ENCODE measurements at regions not wholly inside any gene's neighbourhood (a gene's known extent, or its start where the extent isn't known, plus 50 kb on each side); places are given as distances from the start of the nearest gene placed in this dataset.
"Not testable (repeated sequence)": the region's sequence is repeated elsewhere in the genome, so short reads cannot be mapped to it uniquely, and the experiment has no call there.

GRCh38 chr11:90593099-90593498 lies 370.2 kb upstream of the CHORDC1 start:
- no peaks in the 10 kb centered on the region for H3K4me1 Mint-ChIP-seq (ENCODE audit: low read depth)

DNA sequence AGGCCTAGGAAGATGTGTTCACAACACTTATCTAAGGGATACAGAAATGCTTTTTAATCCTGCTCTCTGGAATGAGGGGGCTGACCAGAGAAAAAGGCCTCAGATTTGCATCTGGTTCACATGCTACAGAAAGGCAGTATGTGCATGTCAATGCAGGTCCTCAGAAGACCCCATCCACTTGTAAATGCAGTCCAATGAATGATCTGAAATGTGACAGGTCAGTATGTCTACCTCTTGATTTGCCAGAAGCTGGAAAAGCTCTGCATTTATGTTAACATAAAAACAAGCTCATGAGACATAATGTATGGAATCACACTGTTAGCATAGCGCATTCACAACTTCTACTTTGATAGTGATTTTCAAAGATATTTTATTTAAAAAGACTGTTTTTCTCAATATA lies 367.4 kb upstream of the CHORDC1 start:
- no peaks in the 10 kb centered on the region for H3K36me3 Mint-ChIP-seq (ENCODE audit: low read depth)
- no peak overlapping the region for H3K4me3 Mint-ChIP-seq (ENCODE audit: low read depth)
- no peaks in the 10 kb centered on the region for H3K27me3 Mint-ChIP-seq (ENCODE audit: low read depth)
- intact Hi-C loops (cut with micrococcal nuclease) = no loop called here
- DNase-seq (ENCODE audit: low spot score) = no peak
- no peaks in the 10 kb centered on the region for H3K9me3 Mint-ChIP-seq
- no peaks in the 10 kb centered on the region for H3K4me1 Mint-ChIP-seq (ENCODE audit: low read depth)
- H3K27ac Mint-ChIP-seq = no peak overlapping the region

More at GRCh38 chr11:90593099-90593498, 370.2 kb upstream of the CHORDC1 start:
- Mint-ChIP-seq H3K27me3 (ENCODE audit: low read depth) (no peaks in the 10 kb centered on the region), H3K9me3 (no peaks in the 10 kb centered on the region), H3K27ac (no peak overlapping the region), H3K36me3 (ENCODE audit: low read depth) (no peaks in the 10 kb centered on the region), H3K4me3 (ENCODE audit: low read depth) (no peak overlapping the region)
- no peak for DNase-seq (ENCODE audit: low spot score)
- intact Hi-C loops (cut with micrococcal nuclease) = no loop called here

- Mint-ChIP-seq H3K36me3 (ENCODE audit: low read depth) (no peaks in the 10 kb centered on the region), H3K27ac (no peak overlapping the region), H3K27me3 (ENCODE audit: low read depth) (no peaks in the 10 kb centered on the region), H3K4me1 (ENCODE audit: low read depth) (no peaks in the 10 kb centered on the region), H3K4me3 (ENCODE audit: low read depth) (no peak overlapping the region), H3K9me3 (no peaks in the 10 kb centered on the region)
- intact Hi-C loops (cut with micrococcal nuclease) = no loop called here
- DNase-seq (ENCODE audit: low spot score) = no peak
These were observed 366.9 kb upstream of the CHORDC1 start for GRCh38 chr11:90589735-90590134.

DNA sequence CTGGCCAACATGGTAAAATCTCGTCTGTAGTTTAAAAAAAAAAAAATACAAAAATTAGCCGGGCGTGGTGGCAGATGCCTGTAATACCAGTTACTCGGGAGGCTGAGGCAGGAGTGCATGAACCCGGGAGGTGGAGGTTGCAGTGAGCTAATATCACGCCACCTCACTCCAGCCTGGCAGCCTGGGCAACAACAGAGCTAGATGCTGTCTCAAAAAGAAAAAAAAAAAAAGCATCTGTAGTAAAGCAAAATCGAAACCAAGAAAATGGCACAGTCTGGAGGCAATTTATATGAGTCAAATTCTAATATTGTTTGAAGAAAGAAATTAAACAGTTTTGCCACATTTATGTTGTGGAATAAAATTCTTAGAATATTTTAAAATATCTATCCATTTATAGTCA lies 365.0 kb upstream of the CHORDC1 start:
- intact Hi-C loops (cut with micrococcal nuclease) = no loop called here
- H3K9me3 Mint-ChIP-seq = peaks cover 5% of the 10 kb centered on the region

DNA sequence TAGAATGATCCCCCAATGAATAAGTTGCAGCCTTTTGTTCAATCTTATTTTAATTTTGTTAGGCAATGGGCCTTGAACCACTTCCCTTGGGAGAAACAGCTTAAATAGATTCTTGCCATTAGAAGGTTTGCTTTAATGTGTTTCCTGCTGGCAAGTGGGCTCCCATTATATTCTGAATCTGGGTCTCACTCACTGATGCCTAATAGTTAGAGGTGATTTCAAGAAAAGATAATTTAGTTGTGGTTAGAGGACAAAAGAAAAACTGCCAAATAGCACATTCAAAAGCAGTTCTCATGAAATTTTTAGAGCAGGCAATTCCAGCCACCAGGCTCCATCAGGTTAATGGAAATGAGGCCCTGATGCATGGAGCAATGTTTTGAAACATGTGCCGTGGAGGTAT lies 362.6 kb upstream of the CHORDC1 start:
- Mint-ChIP-seq H3K9me3 (peaks cover 11% of the 10 kb centered on the region), H3K36me3 (ENCODE audit: low read depth) (no peaks in the 10 kb centered on the region), H3K4me1 (ENCODE audit: low read depth) (no peaks in the 10 kb centered on the region), H3K4me3 (ENCODE audit: low read depth) (no peak overlapping the region), H3K27me3 (ENCODE audit: low read depth) (no peaks in the 10 kb centered on the region), H3K27ac (no peak overlapping the region)
- intact Hi-C loops (cut with micrococcal nuclease) = no loop called here
- DNase-seq (ENCODE audit: low spot score) = no peak

More for the DNA sequence above, 365.0 kb upstream of the CHORDC1 start:
- no peaks in the 10 kb centered on the region for H3K36me3 Mint-ChIP-seq (ENCODE audit: low read depth)
- H3K4me1 Mint-ChIP-seq (ENCODE audit: low read depth) = no peaks in the 10 kb centered on the region
- H3K27ac Mint-ChIP-seq = no peak overlapping the region
- DNase-seq (ENCODE audit: low spot score) = no peak
- H3K4me3 Mint-ChIP-seq (ENCODE audit: low read depth) = no peak overlapping the region
- no peaks in the 10 kb centered on the region for H3K27me3 Mint-ChIP-seq (ENCODE audit: low read depth)

GRCh38 chr11:90582999-90583398 lies 360.1 kb upstream of the CHORDC1 start:
- H3K27me3 Mint-ChIP-seq (ENCODE audit: low read depth); H3K36me3 Mint-ChIP-seq (ENCODE audit: low read depth); intact Hi-C loops (cut with micrococcal nuclease); H3K4me3 Mint-ChIP-seq (ENCODE audit: low read depth); DNase-seq (ENCODE audit: low spot score); H3K4me1 Mint-ChIP-seq (ENCODE audit: low read depth); H3K27ac Mint-ChIP-seq: not testable (repeated sequence)
- H3K9me3 Mint-ChIP-seq = peaks cover 11% of the 10 kb centered on the region

DNA sequence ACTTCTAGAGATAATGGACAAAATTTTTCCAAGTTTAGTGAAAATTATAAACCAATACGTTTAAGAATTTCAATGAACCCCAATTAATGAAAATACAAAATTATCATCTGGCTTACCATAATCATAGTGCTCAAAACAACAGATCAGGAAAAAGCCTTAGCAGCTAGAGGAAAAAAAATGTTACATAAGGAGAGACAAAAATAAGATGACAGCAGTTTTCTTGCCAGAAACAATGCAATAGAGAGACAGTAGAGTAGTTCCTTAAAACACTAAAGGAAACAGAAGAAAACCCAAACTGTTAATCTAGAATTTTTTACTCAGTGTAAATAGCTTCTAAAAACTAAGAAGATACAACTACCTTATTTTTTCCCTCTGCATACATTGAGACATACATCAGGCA lies 341.7 kb upstream of the CHORDC1 start:
- Mint-ChIP-seq H3K4me3 (ENCODE audit: low read depth) (no peak overlapping the region), H3K27me3 (ENCODE audit: low read depth) (no peaks in the 10 kb centered on the region), H3K9me3 (peaks cover 8% of the 10 kb centered on the region), H3K27ac (no peak overlapping the region), H3K36me3 (ENCODE audit: low read depth) (no peaks in the 10 kb centered on the region), H3K4me1 (ENCODE audit: low read depth) (no peaks in the 10 kb centered on the region)
- intact Hi-C loops (cut with micrococcal nuclease) = no loop called here
- DNase-seq (ENCODE audit: low spot score) = no peak

DNA sequence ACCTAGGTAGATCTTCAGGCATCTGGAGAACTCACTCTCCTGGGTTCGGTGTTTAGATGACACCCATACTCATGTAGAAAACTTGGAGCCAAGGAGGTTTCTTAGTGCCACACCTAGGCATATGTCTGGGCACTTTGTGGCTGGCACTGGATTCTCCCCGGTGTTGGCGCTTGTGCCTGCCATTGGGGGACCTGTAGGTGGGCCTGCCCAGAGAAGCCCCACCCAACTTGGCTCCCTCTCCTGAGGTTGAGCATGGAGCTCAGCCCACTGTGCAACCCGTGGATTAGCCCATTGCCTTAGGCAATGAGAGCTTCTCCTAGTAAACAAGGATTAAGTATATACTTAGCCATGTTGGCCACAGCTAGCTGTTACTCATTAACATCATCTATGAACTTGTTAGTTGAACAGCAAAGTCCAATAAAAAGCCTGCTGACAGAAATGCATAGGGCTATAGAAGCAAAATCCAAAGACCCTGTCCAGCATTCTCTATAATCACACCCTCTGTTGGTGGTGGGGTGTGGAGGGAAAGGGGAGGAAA lies 335.5 kb upstream of the CHORDC1 start:
- no peak overlapping the region for H3K4me3 Mint-ChIP-seq (ENCODE audit: low read depth)
- no peak overlapping the region for H3K27ac Mint-ChIP-seq
- H3K27me3 Mint-ChIP-seq (ENCODE audit: low read depth) = no peaks in the 10 kb centered on the region
- H3K4me1 Mint-ChIP-seq (ENCODE audit: low read depth) = no peaks in the 10 kb centered on the region
- intact Hi-C loops (cut with micrococcal nuclease) = no loop called here
- no peak for DNase-seq (ENCODE audit: low spot score)
- H3K36me3 Mint-ChIP-seq (ENCODE audit: low read depth) = no peaks in the 10 kb centered on the region
- peaks cover 12% of the 10 kb centered on the region for H3K9me3 Mint-ChIP-seq

GRCh38 chr11:90556606-90557005 lies 333.8 kb upstream of the CHORDC1 start:
- no peak for DNase-seq (ENCODE audit: low spot score)
- Mint-ChIP-seq H3K4me3 (ENCODE audit: low read depth) (no peak overlapping the region), H3K36me3 (ENCODE audit: low read depth) (no peaks in the 10 kb centered on the region), H3K27me3 (ENCODE audit: low read depth) (no peaks in the 10 kb centered on the region), H3K4me1 (ENCODE audit: low read depth) (no peaks in the 10 kb centered on the region), H3K9me3 (peaks cover 12% of the 10 kb centered on the region), H3K27ac (no peak overlapping the region)
- intact Hi-C loops (cut with micrococcal nuclease) = no loop called here

GRCh38 chr11:90556026-90556425 lies 333.2 kb upstream of the CHORDC1 start:
- Mint-ChIP-seq H3K27me3 (ENCODE audit: low read depth) (no peaks in the 10 kb centered on the region), H3K4me1 (ENCODE audit: low read depth) (no peaks in the 10 kb centered on the region), H3K4me3 (ENCODE audit: low read depth) (no peak overlapping the region), H3K9me3 (peaks cover 12% of the 10 kb centered on the region), H3K36me3 (ENCODE audit: low read depth) (no peaks in the 10 kb centered on the region), H3K27ac (no peak overlapping the region)
- DNase-seq (ENCODE audit: low spot score) = no peak
- intact Hi-C loops (cut with micrococcal nuclease) = no loop called here

- no peaks in the 10 kb centered on the region for H3K27me3 Mint-ChIP-seq (ENCODE audit: low read depth)
- no peaks in the 10 kb centered on the region for H3K36me3 Mint-ChIP-seq (ENCODE audit: low read depth)
- H3K4me3 Mint-ChIP-seq (ENCODE audit: low read depth) = no peak overlapping the region
- intact Hi-C loops (cut with micrococcal nuclease) = no loop called here
- peaks cover 12% of the 10 kb centered on the region for H3K9me3 Mint-ChIP-seq
- no peak for DNase-seq (ENCODE audit: low spot score)
- no peaks in the 10 kb centered on the region for H3K4me1 Mint-ChIP-seq (ENCODE audit: low read depth)
- H3K27ac Mint-ChIP-seq = no peak overlapping the region
These were observed 332.6 kb upstream of the CHORDC1 start for GRCh38 chr11:90555477-90555876.

DNA sequence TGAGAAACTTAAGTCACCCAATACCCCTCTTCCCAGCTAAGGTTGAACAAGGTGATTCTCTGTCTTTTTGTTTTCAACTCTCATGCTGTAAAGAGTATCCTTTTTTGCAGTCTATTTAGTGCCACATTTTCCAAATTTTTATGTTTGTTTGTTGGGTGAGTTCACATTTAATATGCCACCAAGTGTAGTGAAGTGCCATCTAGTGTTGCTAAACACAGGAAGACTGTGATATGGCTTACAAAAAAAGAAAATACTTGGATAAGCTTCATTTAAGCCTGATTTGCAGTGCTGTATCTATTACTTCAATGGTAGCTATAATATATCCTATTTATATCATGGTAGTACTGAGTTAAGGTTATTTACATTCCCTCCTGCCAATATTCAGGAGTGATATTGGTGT lies 319.2 kb upstream of the CHORDC1 start:
- intact Hi-C loops (cut with micrococcal nuclease) = no loop called here
- Mint-ChIP-seq H3K4me1 (ENCODE audit: low read depth) (no peaks in the 10 kb centered on the region), H3K4me3 (ENCODE audit: low read depth) (no peak overlapping the region), H3K27ac (no peak overlapping the region), H3K36me3 (ENCODE audit: low read depth) (no peaks in the 10 kb centered on the region), H3K9me3 (no peaks in the 10 kb centered on the region), H3K27me3 (ENCODE audit: low read depth) (no peaks in the 10 kb centered on the region)
- no peak for DNase-seq (ENCODE audit: low spot score)

DNA sequence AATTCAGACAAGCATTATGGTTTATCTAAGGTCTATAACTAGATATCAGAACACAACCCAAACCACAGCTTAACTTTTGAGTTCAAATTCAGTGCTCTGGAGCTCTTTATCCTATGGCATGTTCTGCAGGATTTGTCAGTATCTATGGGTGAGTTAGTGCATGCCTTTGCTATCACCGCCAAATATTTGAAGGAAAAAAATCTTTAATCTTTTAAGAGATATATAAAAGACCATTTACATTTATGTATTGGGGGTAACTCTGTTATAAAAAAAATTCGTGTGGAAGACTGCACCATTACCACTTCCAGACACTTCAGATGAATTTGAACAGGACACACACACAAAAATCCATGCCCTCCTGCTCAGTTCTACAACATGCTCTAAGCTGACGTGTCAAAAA lies 313.5 kb upstream of the CHORDC1 start:
- no peaks in the 10 kb centered on the region for H3K4me1 Mint-ChIP-seq (ENCODE audit: low read depth)
- H3K9me3 Mint-ChIP-seq = no peaks in the 10 kb centered on the region
- no peak overlapping the region for H3K27ac Mint-ChIP-seq
- H3K4me3 Mint-ChIP-seq (ENCODE audit: low read depth) = no peak overlapping the region
- no peaks in the 10 kb centered on the region for H3K36me3 Mint-ChIP-seq (ENCODE audit: low read depth)
- no peak for DNase-seq (ENCODE audit: low spot score)
- intact Hi-C loops (cut with micrococcal nuclease) = no loop called here
- H3K27me3 Mint-ChIP-seq (ENCODE audit: low read depth) = no peaks in the 10 kb centered on the region

- Mint-ChIP-seq H3K36me3 (ENCODE audit: low read depth) (no peaks in the 10 kb centered on the region), H3K4me1 (ENCODE audit: low read depth) (no peaks in the 10 kb centered on the region), H3K4me3 (ENCODE audit: low read depth) (no peak overlapping the region), H3K27me3 (ENCODE audit: low read depth) (no peaks in the 10 kb centered on the region), H3K27ac (no peak overlapping the region), H3K9me3 (no peaks in the 10 kb centered on the region)
- intact Hi-C loops (cut with micrococcal nuclease) = no loop called here
- no peak for DNase-seq (ENCODE audit: low spot score)
These were observed 309.3 kb upstream of the CHORDC1 start for GRCh38 chr11:90532125-90532524.
